A549 (cell line): ENCODE measurements at regions not wholly inside any gene's neighbourhood (a gene's known extent, or its start where the extent isn't known, plus 50 kb on each side); places are given as distances from the start of the nearest gene placed in this dataset.

Experiments
- BHLHE40 ChIP-seq: IDR thresholded peaks from 2 replicates; pipeline ENCODE4 v1.6.1; 2012; ENCODE audit warnings: low read depth, low read length, inconsistent platforms
- CEBPB ChIP-seq, 2 experiments: fragments of >200 bp in 1 of 2; sonication (Bioruptor Twin) in 1 of 2; formaldehyde crosslinking in 1 of 2; IDR thresholded peaks; 2 replicates each; pipeline ENCODE4 v1.6.1; 2012 to 2016
- CHD4 ChIP-seq: fragments of 200-600 bp; sonication (generic); IDR thresholded peaks from 2 replicates; pipeline ENCODE4 v1.6.1; 2016; ENCODE audit warnings: antibody characterized with exemption, mild to moderate bottlenecking, borderline replicate concordance
- CTCF ChIP-seq: fragments of >200 bp; sonication (Bioruptor Twin); formaldehyde crosslinking; IDR thresholded peaks from 3 replicates; pipeline ENCODE4 v1.5.1; 2016
- EP300 ChIP-seq, 2 experiments: fragments of >200 bp; sonication (Bioruptor Twin); formaldehyde crosslinking; IDR thresholded peaks; 2 replicates in 1 of 2; 3 replicates in 1 of 2; pipeline ENCODE4 v1.6.1; 2016 to 2017
- POLR2A ChIP-seq: IDR thresholded peaks from 2 replicates; pipeline ENCODE4 v1.6.1; 2012; ENCODE audit warnings: mild to moderate bottlenecking, low read length
- RARB ChIP-seq: fragments of 250-450 bp; sonication (Bioruptor Pico); IDR thresholded peaks from 2 replicates; pipeline ENCODE4 v1.8.0; 2021; ENCODE audit warnings: mild to moderate bottlenecking, moderate library complexity
- SMC3 ChIP-seq: fragments of >200 bp; sonication (Bioruptor Twin); formaldehyde crosslinking; IDR thresholded peaks from 3 replicates; pipeline ENCODE4 v1.6.1; 2018; ENCODE audit warnings: inconsistent platforms
- ZC3H11A ChIP-seq: fragments of 450-650 bp; IDR thresholded peaks from 2 replicates; pipeline ENCODE4 v1.6.1; 2014; ENCODE audit warnings: antibody characterized with exemption, mild to moderate bottlenecking

GRCh38 chr22:49244466-49245420 lies 582.9 kb downstream of the BRD1 start:
- TF ChIP-seq ZC3H11A (no peak), EP300 (IDR thresholded peaks at IDR 0.05) (no peak), POLR2A (no peak), CTCF (no peak), BHLHE40 (no peak), CHD4 (no peak), SMC3 (no peak), CEBPB (IDR thresholded peaks at IDR 0.05) (no peak), RARB (CRISPR knock-in tag) (no peak)
